ENCODE measurements at regions not wholly inside any gene's neighbourhood (a gene's known extent, or its start where the extent isn't known, plus 50 kb on each side); places are given as distances from the start of the nearest gene placed in this dataset.

GRCh38 chr18:47434214-47434746, 182.8 kb upstream of the SKOR2 start:
- H3K4me3 ChIP-seq (ENCODE audit: low read depth, low read length): no peak overlapping the region
- no peak for DNase-seq (ENCODE audit: low read depth, low spot score)
- no peak for TF ChIP-seq CTCF (IDR thresholded peaks at IDR 0.05; ENCODE audit: low read depth, low read length)
- in situ Hi-C loops (cut with HindIII; ENCODE audit: low sequenced_read_pairs): no loop called here

- TF ChIP-seq CTCF (IDR thresholded peaks at IDR 0.05; ENCODE audit: low read depth, low read length): no peak
- no peak overlapping the region for H3K4me3 ChIP-seq (ENCODE audit: low read depth, low read length)
- in situ Hi-C loops (cut with HindIII; ENCODE audit: low sequenced_read_pairs): no loop called here
- DNase-seq (ENCODE audit: low read depth, low spot score): no peak
Measured at GRCh38 chr18:47427923-47428637, 176.6 kb upstream of the SKOR2 start.

GRCh38 chr18:47427072-47427471, 175.6 kb upstream of the SKOR2 start:
- no peak for TF ChIP-seq CTCF (IDR thresholded peaks at IDR 0.05; ENCODE audit: low read depth, low read length)
- in situ Hi-C loops (cut with HindIII; ENCODE audit: low sequenced_read_pairs): no loop called here
- H3K4me3 ChIP-seq (ENCODE audit: low read depth, low read length): no peak overlapping the region
- DNase-seq (ENCODE audit: low read depth, low spot score): no peak

- no peak for DNase-seq (ENCODE audit: low read depth, low spot score)
- in situ Hi-C loops (cut with HindIII; ENCODE audit: low sequenced_read_pairs): no loop called here
- no peak for TF ChIP-seq CTCF (IDR thresholded peaks at IDR 0.05; ENCODE audit: low read depth, low read length)
- no peak overlapping the region for H3K4me3 ChIP-seq (ENCODE audit: low read depth, low read length)
Measured at GRCh38 chr18:47425365-47425764, 173.9 kb upstream of the SKOR2 start.

- DNase-seq (ENCODE audit: low read depth, low spot score): no peak
- in situ Hi-C loops (cut with HindIII; ENCODE audit: low sequenced_read_pairs): no loop called here
- TF ChIP-seq CTCF (IDR thresholded peaks at IDR 0.05; ENCODE audit: low read depth, low read length): no peak
- H3K4me3 ChIP-seq (ENCODE audit: low read depth, low read length): no peak overlapping the region
Measured at GRCh38 chr18:47422524-47422923, 171.1 kb upstream of the SKOR2 start.

GRCh38 chr18:47420130-47420529, 168.7 kb upstream of the SKOR2 start:
- H3K4me3 ChIP-seq (ENCODE audit: low read depth, low read length): no peak overlapping the region
- no peak for TF ChIP-seq CTCF (IDR thresholded peaks at IDR 0.05; ENCODE audit: low read depth, low read length)
- DNase-seq (ENCODE audit: low read depth, low spot score): no peak
- in situ Hi-C loops (cut with HindIII; ENCODE audit: low sequenced_read_pairs): no loop called here
